ENCODE measurements at regions not wholly inside any gene's neighbourhood (a gene's known extent, or its start where the extent isn't known, plus 50 kb on each side); places are given as distances from the start of the nearest gene placed in this dataset.

DNA sequence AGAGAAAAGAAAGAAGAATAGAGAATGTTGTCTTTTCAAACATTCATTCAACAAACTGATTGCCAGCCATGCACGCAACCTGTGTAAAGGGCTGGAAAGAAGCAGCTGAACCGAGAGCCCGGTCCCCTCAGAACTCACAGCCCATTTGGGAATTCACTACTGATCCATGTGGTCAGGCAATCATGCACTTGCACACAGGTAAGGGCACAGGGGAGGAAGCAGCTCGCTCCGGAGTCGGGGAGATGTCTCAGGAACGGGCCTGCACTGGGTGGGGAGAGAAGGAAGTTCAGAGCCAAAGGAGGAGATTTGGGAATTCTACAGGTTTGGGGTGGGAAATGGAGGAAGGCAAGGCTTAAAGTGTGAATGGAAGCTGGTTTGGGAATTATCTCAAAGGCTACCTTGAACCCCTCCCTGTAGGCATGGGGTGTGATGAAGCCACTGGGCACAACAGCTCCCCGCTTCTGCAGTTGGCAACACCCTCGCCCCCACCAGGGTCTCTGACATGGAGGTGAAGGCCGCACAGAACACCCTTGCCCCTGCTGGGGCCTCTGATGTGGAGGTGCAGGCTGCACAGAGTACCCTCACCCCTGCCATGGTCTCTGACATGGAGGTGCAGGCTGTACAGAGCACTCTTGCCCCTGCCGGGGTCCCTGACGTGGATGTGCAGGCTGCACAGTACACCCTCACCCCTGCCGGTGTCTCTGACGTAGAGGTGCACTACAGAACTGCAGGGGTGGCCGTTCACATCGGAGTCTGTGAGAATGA, 194.4 kb upstream of the RNF32 start:
- no peak for DNase-seq

DNA sequence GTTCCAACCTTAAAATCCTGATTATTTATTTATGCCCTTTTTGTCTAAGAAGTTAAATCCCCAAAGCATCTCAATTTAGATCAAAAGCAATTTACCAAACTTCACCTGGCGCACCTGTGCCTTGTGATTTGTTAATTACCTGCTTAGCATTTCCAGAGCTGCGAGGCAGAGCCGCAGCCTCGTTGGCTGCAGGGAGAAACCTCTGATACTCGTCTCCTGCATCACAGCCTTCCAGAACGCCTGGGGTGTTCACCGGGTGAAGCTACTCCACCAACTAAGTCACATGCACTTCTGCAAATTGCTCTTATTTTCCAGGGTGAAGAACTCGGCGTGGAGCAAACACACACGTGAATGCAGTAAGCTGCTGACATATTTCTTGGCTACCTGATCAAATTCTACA, 198.1 kb upstream of the RNF32 start:
- no peak for DNase-seq

DNA sequence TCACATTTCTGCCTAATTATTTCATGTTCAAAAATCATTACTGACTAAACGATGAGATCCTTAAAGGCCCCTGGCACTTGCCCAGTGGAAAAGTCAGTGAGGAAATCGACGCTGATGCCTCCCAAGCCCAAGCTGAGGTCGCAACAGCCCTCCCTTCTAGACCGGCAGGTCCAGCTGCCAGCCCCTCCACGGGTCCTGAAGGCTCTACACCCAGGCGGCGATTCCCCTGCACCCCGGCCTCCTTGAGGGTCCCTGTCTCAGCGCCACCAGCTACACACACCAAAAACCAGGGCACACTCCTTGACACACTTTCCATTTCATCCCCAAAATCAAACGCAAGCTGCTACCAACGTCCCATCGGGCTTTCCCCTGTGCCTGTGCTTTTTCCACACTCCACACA, 200.1 kb upstream of the RNF32 start:
- no peak for DNase-seq

DNA sequence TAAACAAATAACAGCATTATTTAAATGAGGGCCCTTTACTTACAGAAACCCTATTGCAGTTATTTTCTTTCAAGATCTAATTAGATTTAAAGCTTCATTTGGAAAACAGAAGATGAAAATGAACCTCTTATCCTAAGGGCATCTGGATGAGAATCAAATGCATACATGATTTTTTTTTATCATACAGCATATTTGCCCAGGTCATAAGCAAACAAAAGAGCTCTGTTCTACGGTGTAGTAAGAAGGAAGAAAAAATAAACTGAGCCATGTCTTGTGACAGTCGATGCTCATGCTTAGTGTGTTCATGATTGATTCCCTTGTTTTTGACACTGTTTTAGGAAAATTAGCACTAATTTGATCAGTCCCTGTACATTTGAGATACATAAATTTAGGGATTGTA, 202.6 kb upstream of the RNF32 start:
- DNase-seq = no peak

DNA sequence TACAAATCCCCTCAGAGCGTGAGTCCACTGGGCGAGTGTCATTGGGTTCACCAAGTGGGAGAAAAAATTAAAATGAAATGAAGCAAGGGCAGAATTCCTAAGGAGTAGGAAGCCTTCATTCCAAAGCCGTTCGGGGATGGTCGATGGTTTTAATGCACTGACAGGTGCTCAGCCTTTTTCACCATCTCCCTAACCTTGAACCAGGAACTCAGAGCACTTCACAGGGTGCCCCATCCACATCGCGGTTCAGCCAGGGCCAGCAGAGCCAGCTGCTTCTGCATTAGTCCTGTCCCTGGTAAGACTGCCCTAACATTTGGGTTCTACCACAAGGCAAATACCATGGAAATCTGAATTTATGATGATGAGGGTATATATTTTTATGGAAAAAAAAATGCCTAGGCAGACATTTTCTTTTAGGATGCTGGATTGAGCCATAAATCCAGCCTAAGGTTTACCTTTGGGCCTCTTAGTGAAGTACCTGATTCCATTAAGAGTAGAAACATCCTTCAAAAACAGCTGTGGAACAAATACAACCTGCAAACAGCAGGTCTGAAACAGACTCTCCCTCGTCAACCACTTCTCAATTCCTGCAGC, 203.5 kb upstream of the RNF32 start:
- DNase-seq = no peak

GRCh38 chr7:156435486-156436231, 204.9 kb upstream of the RNF32 start:
- DNase-seq = no peak

GRCh38 chr7:156434706-156435105, 205.9 kb upstream of the RNF32 start:
- DNase-seq = no peak

- no peak for DNase-seq
Measured at GRCh38 chr7:156432018-156432417, 208.6 kb upstream of the RNF32 start.

GRCh38 chr7:156430109-156430508, 210.5 kb upstream of the RNF32 start:
- DNase-seq = no peak

- DNase-seq = no peak
Measured at GRCh38 chr7:156429514-156429913, 211.1 kb upstream of the RNF32 start.

DNA sequence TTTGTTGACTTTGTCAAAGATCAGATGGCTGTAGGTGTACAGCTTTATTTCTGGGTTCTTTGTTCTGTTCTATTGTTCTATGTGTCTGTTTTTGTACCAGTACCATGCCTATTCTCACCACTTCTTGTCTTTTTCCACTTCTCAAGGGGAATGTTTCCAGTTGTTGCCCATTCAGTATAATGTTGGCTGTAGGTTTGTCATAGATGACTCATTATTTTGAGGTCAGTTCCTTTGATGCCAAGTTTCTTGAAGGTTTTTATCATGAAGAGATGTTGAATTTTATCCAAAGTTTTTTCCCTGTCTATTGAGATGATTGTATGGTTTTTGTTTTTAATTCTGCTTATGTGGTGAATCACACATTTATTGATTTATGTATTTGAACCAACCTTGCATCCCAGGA, 216.7 kb upstream of the RNF32 start:
- DNase-seq = no peak

DNA sequence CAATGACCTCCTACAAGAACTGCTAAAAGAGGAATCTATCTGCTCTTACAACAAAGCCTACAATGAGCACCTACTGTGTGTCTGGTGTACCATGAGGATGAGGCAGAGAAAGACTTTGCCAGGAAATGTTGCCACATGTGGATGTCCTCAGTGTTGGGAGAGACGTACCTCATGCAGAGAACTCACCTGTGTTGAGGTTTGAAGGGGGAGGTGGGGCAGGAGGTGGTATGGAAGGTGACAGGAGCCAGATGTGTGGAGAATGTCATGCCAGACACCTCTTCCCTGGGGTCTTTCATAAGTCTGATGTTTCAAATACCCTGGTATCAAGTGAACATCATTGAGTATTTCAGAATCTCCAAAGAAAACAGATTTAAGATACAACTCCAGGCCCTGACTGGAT, 220.1 kb upstream of the RNF32 start:
- DNase-seq = no peak

- no peak for DNase-seq
Measured at GRCh38 chr7:156419782-156420181, 220.8 kb upstream of the RNF32 start.

DNA sequence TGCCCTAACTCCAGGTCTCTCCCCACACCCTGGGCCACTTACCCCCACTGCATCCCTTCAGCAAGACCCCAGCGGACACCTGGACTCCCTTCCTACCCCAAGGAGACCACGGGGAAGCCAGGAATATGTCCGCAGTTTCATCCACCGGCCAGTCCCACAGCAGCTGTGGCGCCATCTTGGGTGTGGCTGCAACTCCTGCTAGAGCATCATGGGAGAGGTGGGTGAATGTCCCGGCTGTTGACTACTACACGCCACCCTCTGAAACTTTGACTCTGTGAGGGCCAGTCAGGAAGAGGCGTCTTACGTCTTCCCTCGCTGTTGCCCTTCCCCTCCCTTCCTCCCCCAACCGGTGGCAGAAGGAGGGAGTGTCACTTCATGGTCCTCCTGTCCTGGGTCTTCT, 238.3 kb upstream of the RNF32 start:
- DNase-seq = no peak

- no peak for DNase-seq
Measured at GRCh38 chr7:156401617-156402016, 239.0 kb upstream of the RNF32 start.

DNA sequence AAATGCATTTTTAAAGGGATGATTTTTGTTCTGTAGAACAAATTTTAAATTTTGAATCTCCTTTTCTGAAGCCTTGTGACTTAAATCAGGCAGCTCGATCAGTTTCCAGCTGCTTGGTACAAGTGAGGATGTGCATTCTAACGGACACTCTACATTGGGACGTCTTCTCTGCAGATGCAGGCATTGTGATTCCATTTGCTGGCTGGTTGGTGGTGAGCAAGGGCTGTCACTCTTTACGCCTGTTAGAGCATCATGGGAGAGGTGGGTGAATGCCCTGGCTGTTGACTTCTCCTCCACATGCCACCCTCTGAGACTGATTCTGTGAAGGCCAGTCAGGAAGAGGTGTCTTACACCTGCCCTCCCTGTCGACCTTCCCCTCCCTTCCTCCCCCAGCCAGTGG, 240.5 kb upstream of the RNF32 start:
- DNase-seq = no peak

DNA sequence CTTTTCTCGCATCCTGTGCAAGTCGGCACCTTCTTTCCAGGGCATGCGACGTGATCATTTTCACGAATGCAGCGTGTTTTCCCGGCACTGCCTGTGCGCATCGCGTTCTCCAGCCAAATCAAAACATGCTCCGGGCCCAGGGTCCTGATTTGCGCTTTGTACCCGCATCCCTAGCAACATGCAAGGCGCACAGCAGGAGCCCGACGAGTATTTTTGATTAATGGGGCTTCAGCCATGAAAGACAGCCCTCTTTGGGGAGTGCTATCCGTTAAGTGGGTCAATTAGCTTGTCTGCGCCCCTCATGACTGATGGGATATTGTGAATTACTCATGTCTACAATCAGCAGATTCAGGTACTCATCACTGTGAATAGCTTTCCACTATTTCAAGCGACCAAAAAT, 243.3 kb upstream of the RNF32 start:
- DNase-seq = no peak

DNA sequence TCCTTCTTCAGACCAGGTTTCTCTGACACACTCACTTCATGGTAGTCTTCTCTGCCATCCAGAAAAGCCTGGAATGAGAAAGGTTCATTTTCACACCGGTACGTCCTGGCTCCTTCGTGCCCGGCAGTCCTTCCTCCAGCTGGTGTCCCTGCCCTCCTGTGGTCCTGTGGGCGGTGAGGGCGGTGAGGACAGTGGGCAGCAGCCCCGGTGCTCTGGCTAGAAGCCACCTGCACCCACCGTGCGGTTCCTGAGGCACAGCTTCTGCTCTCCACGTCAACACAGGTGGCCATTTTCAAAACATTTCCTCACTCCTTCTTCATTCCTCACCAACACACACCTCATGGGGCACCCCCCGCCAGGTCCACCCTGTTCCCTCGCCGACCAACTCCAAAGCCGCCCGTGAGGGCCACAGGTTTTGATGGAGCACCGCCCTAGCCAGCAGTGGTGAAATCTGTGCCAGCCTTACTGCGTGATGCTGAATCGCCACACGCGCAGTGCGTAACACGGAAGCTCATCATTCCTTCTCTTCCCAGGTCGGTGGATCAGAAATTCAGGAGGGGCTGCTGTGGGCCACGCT, 251.4 kb upstream of the RNF32 start:
- no peak for DNase-seq

- no peak for DNase-seq
Measured at GRCh38 chr7:156386097-156386496, 254.5 kb upstream of the RNF32 start.

GRCh38 chr7:156384706-156385105, 255.9 kb upstream of the RNF32 start:
- DNase-seq = no peak

DNA sequence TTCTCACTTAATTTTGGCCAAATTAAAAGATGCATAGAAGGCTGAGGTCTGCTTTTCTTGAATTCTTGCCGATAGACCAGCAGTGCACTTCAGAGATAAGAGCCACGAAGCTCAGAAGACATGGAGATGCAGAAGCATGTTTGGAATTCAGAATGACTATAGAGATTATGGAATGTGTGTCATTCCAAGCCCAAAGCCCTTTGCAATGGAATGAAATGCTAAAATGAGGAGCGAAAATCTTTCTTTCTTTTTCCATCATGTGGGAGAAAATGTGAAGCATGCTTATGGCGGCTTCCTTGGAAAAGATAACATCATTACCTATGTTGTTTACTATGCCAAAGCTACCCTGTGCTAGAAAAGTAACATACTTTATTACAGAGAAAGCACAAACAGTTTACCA, 257.0 kb upstream of the RNF32 start:
- no peak for DNase-seq

- DNase-seq = no peak
Measured at GRCh38 chr7:156380261-156380660, 260.3 kb upstream of the RNF32 start.

- DNase-seq = no peak
Measured at GRCh38 chr7:156379324-156380070, 261.1 kb upstream of the RNF32 start.

Data from CD4-positive, alpha-beta T cell treated with Interleukin-4 for 4 hours (primary cell).